ENCODE measurements at regions not wholly inside any gene's neighbourhood (a gene's known extent, or its start where the extent isn't known, plus 50 kb on each side); places are given as distances from the start of the nearest gene placed in this dataset.

- H4K20me1 ChIP-seq (ENCODE audit: low read depth, low read length), result no peaks in the 10 kb centered on the region
- H3K4me3 ChIP-seq (ENCODE audit: insufficient read depth, low read length, poor library complexity, severe bottlenecking), result no peak overlapping the region
- H3F3A ChIP-seq (ENCODE audit: insufficient read depth), result no peaks in the 10 kb centered on the region
- no peak overlapping the region for H3K27ac ChIP-seq (ENCODE audit: low read depth, low read length)
- no peak for TF ChIP-seq CTCF (IDR thresholded peaks at IDR 0.05; ENCODE audit: insufficient read depth, low read length, poor library complexity, severe bottlenecking)
- TF ChIP-seq EZH2phosphoT487 (conservative IDR thresholded peaks at IDR 0.05; ENCODE audit: low read length), result no peak
- H3K4me2 ChIP-seq (ENCODE audit: low read depth, low read length, poor library complexity, severe bottlenecking), result no peak overlapping the region
- no peaks in the 10 kb centered on the region for H3K36me3 ChIP-seq (ENCODE audit: low read length)
- H3K9ac ChIP-seq (ENCODE audit: low read length), result no peak overlapping the region
- no peaks in the 10 kb centered on the region for H3K79me2 ChIP-seq (ENCODE audit: insufficient read depth, low read length)
- no peaks in the 10 kb centered on the region for H3K9me2 ChIP-seq (replicated peaks; ENCODE audit: insufficient read depth, low read length)
- H2AFZ ChIP-seq (ENCODE audit: low read depth, low read length, severe bottlenecking), result no peak overlapping the region
- H3K27me3 ChIP-seq (ENCODE audit: low read length), result no peaks in the 10 kb centered on the region
- no peaks in the 10 kb centered on the region for H3K9me3 ChIP-seq (ENCODE audit: insufficient read depth, low read length)
These were observed 173.0 kb downstream of the EBLN2 start for GRCh38 chr3:73234354-73235014.

- Histone ChIP-seq H3K27ac (ENCODE audit: low read depth, low read length) (no peak overlapping the region), H3K36me3 (ENCODE audit: low read length) (no peaks in the 10 kb centered on the region), H3K9ac (ENCODE audit: low read length) (no peak overlapping the region), H2AFZ (ENCODE audit: low read depth, low read length, severe bottlenecking) (no peak overlapping the region), H3K9me2 (replicated peaks; ENCODE audit: insufficient read depth, low read length) (no peaks in the 10 kb centered on the region), H3K9me3 (ENCODE audit: insufficient read depth, low read length) (no peaks in the 10 kb centered on the region), H3F3A (ENCODE audit: insufficient read depth) (no peaks in the 10 kb centered on the region), H3K79me2 (ENCODE audit: insufficient read depth, low read length) (no peaks in the 10 kb centered on the region), H3K4me3 (ENCODE audit: insufficient read depth, low read length, poor library complexity, severe bottlenecking) (no peak overlapping the region), H4K20me1 (ENCODE audit: low read depth, low read length) (no peaks in the 10 kb centered on the region), H3K27me3 (ENCODE audit: low read length) (no peaks in the 10 kb centered on the region), H3K4me2 (ENCODE audit: low read depth, low read length, poor library complexity, severe bottlenecking) (no peak overlapping the region)
- no peak for TF ChIP-seq CTCF (IDR thresholded peaks at IDR 0.05; ENCODE audit: insufficient read depth, low read length, poor library complexity, severe bottlenecking)
These were observed 174.3 kb downstream of the EBLN2 start for GRCh38 chr3:73235768-73236167.

- Histone ChIP-seq H2AFZ (ENCODE audit: low read depth, low read length, severe bottlenecking) (no peak overlapping the region), H4K20me1 (ENCODE audit: low read depth, low read length) (no peaks in the 10 kb centered on the region), H3K4me2 (ENCODE audit: low read depth, low read length, poor library complexity, severe bottlenecking) (no peak overlapping the region), H3K27me3 (ENCODE audit: low read length) (no peaks in the 10 kb centered on the region), H3K9me3 (ENCODE audit: insufficient read depth, low read length) (no peaks in the 10 kb centered on the region), H3F3A (ENCODE audit: insufficient read depth) (no peaks in the 10 kb centered on the region), H3K9me2 (replicated peaks; ENCODE audit: insufficient read depth, low read length) (no peaks in the 10 kb centered on the region), H3K79me2 (ENCODE audit: insufficient read depth, low read length) (no peaks in the 10 kb centered on the region), H3K27ac (ENCODE audit: low read depth, low read length) (no peak overlapping the region), H3K9ac (ENCODE audit: low read length) (no peak overlapping the region), H3K36me3 (ENCODE audit: low read length) (no peaks in the 10 kb centered on the region), H3K4me3 (ENCODE audit: insufficient read depth, low read length, poor library complexity, severe bottlenecking) (no peak overlapping the region)
- TF ChIP-seq EZH2phosphoT487 (conservative IDR thresholded peaks at IDR 0.05; ENCODE audit: low read length), result no peak
- no peak for TF ChIP-seq CTCF (IDR thresholded peaks at IDR 0.05; ENCODE audit: insufficient read depth, low read length, poor library complexity, severe bottlenecking)
These were observed 175.4 kb downstream of the EBLN2 start for GRCh38 chr3:73236867-73237266.
